ENCODE measurements at regions not wholly inside any gene's neighbourhood (a gene's known extent, or its start where the extent isn't known, plus 50 kb on each side); places are given as distances from the start of the nearest gene placed in this dataset.

DNA sequence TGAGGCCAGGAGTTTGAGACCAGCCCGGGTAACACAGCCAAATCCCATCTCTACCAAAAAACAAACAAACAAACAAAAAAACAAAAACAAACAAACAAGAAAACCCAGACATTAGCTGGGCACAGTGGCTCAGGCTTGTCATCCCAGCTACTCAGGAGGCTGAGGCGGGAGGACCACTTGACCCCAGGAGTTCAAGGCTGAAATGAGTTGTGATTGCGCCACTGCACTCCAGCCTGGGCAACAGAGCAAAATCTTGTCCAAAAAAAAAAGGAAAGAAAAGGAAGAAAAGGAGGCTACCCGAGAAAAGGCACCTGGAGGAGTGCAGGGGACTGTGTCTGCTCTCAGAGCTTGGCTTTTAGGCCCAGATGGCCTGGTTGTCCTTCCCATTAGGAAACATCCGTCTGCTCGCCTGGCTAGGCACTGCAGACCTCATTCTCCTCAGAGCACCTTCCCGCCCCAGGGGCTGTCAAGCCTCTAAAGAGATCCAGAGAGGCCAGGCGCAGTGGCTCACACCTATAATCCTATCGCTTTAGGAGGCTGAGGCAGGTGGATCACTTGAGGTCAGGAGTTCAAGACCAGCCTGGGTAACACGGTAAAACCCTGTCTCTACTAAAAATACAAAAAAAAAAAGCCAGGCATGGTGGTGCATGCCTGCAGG is 185.3 kb upstream of the IER5L start:
- Mint-ChIP-seq H3K9me3 (peaks cover 0 to 2% (median 0%) of the 10 kb centered on the region in 8 donors), H3K4me3 (no peak overlapping the region), H3K4me1 (no peaks in the 10 kb centered on the region), H3K36me3 (no peaks in the 10 kb centered on the region), H3K27me3 (peaks cover 2 to 4% of the 10 kb centered on the region in 2 donors), H3K27ac (no peak overlapping the region)
- ChIA-PET POLR2A (ENCODE audit: partially characterized antibody) (no interaction called here), CTCF (ENCODE audit: partially characterized antibody) (interaction anchor here (0.6 to 1.3 kb wide), 4 partner anchors 10 to 163 kb away, joined by 3 read pairs; no protein-coding TSS in a partner anchor)
- Histone ChIP-seq H3K27me3 (ENCODE audit: insufficient read depth, low read length) (no peaks in the 10 kb centered on the region), H3K27ac (ENCODE audit: low read depth, low read length) (no peak overlapping the region), H3K9me3 (ENCODE audit: control insufficient read depth in 1 of 2, low read length in 2 of 2) (no peaks in the 10 kb centered on the region), H3K36me3 (ENCODE audit: insufficient read depth, low read length) (no peaks in the 10 kb centered on the region), H3K4me1 (ENCODE audit: insufficient read depth, low read length) (no peaks in the 10 kb centered on the region), H3K4me3 (ENCODE audit: low read length in 2 of 2) (no peak overlapping the region)
- intact Hi-C loops (cut with micrococcal nuclease) = no loop called here
- no peak for DNase-seq

DNA sequence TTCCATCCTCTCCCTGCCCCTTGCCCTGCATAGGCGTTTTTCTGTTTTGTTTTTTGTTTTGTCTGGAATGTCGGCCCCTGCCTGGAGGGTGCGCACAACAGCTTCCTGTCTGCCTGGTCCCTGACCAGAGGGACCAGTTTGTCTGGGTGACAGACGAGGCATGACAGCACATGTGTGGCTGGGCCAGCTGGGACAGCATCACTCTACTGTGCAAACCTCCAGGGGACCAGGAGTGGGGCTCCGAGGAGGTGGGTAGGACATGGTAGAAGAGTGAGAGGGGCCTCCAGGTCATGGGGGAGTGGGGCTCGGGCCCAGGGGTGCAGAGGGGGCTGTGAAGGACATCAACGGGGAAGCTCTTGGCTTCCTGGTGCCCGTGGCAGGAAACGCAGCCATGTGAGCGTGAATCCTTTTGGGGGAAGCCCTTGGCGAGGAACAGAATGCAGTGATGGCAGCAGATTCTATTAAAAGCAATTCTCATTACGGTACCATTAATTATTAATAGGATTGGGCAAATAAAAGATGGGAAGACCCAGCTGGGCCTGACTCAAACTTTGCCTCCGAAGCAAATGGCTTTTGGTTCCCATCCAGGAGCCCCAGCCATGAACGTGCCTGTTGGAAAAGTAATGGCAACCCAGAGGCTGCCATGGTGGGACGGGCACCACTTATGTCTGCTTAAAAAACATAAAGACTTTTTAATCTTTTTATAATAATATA is 184.4 kb upstream of the IER5L start:
- Histone ChIP-seq H3K27me3 (ENCODE audit: insufficient read depth, low read length) (no peaks in the 10 kb centered on the region), H3K9me3 (ENCODE audit: control insufficient read depth in 1 of 2, low read length in 2 of 2) (no peaks in the 10 kb centered on the region), H3K4me3 (ENCODE audit: low read length in 2 of 2) (no peak overlapping the region), H3K27ac (ENCODE audit: low read depth, low read length) (no peak overlapping the region), H3K4me1 (ENCODE audit: insufficient read depth, low read length) (no peaks in the 10 kb centered on the region), H3K36me3 (ENCODE audit: insufficient read depth, low read length) (no peaks in the 10 kb centered on the region)
- no peak for DNase-seq
- intact Hi-C loops (cut with micrococcal nuclease) = no loop called here
- POLR2A ChIA-PET (ENCODE audit: partially characterized antibody) = no interaction called here
- Mint-ChIP-seq H3K9me3 (no peaks in the 10 kb centered on the region), H3K36me3 (no peaks in the 10 kb centered on the region), H3K4me1 (no peaks in the 10 kb centered on the region), H3K4me3 (no peak overlapping the region), H3K27me3 (peaks cover 2 to 4% of the 10 kb centered on the region in 2 donors), H3K27ac (no peak overlapping the region)
- CTCF ChIA-PET (ENCODE audit: partially characterized antibody) = interaction anchor here (0.8 to 1.3 kb wide), 2 partner anchors 11 to 96 kb away, joined by 3 read pairs; no protein-coding TSS in a partner anchor

DNA sequence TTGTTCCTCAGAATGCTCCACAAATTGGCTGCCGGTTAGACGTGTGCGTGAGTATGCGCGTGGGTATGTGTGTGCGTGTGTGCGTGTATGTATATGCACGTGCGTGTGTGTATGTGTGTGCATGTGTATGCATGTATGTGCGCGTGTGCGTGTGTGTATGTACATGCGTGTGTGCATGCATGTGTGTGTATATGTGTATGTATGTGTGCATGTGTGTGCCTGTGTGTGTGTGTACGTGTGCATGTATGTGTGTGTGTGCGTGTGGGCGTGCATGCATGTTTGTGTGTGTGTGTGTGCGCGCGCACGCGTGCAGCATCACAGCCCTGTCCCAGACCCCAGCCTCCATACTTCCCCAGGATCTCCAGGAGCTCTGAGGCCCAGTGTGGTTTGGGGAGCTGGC is 183.1 kb upstream of the IER5L start:
- intact Hi-C loops (cut with micrococcal nuclease) = no loop called here
- no peak for DNase-seq
- peaks cover 0 to 2% (median 0%) of the 10 kb centered on the region in 8 donors for H3K9me3 Mint-ChIP-seq
- Histone ChIP-seq H3K27me3 (ENCODE audit: insufficient read depth, low read length) (no peaks in the 10 kb centered on the region), H3K4me3 (ENCODE audit: low read length in 2 of 2) (no peak overlapping the region), H3K4me1 (ENCODE audit: insufficient read depth, low read length) (no peaks in the 10 kb centered on the region), H3K36me3 (ENCODE audit: insufficient read depth, low read length) (no peaks in the 10 kb centered on the region), H3K27ac (ENCODE audit: low read depth, low read length) (no peak overlapping the region), H3K9me3 (ENCODE audit: control insufficient read depth in 1 of 2, low read length in 2 of 2) (no peaks in the 10 kb centered on the region)
- H3K27me3 Mint-ChIP-seq = peaks cover 2 to 4% of the 10 kb centered on the region in 2 donors
- no peaks in the 10 kb centered on the region for H3K36me3 Mint-ChIP-seq
- no peaks in the 10 kb centered on the region for H3K4me1 Mint-ChIP-seq
- no peak overlapping the region for H3K27ac Mint-ChIP-seq
- ChIA-PET POLR2A (ENCODE audit: partially characterized antibody) (no interaction called here), CTCF (ENCODE audit: partially characterized antibody) (interaction anchor here (0.9 kb wide), 1 partner anchor 9 kb away, joined by 3 read pairs; no protein-coding TSS in a partner anchor)
- H3K4me3 Mint-ChIP-seq = no peak overlapping the region

DNA sequence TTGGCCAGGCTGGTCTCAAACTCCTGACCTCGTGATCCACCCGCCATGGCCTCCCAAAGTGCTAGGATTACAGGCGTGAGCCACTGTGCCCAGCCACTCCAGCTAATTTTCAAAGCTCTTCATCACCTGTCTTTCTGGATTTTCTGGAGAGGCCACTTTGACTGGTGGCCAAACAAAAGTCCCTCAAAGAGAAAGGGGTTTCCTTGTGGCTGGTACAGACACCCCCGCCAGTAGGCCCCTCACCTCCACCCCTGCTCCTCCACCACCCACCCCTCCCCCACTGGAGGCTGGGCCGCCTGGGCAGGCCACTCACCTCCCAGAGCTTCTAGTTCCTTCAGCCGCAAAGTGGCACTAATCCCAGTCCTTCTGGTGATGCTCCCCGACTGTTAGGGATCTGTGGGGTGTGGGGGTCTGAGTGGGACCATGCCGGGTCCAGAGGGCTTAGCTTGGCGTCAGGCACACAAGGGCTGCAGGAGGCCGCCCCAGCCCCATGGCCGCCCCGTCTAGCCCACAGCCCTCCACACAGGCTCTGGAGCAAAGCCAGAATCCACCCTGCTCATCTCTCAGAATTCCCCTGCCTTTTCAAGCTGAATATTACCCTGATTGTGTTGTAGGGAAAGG is 182.0 kb upstream of the IER5L start:
- intact Hi-C loops (cut with micrococcal nuclease) = no loop called here
- peaks cover 3 to 4% of the 10 kb centered on the region in 2 donors for H3K27me3 Mint-ChIP-seq
- CTCF ChIA-PET (ENCODE audit: partially characterized antibody) = interaction anchor here (1.4 kb wide), 1 partner anchor 16 kb away, joined by 4 read pairs; no protein-coding TSS in a partner anchor

DNA sequence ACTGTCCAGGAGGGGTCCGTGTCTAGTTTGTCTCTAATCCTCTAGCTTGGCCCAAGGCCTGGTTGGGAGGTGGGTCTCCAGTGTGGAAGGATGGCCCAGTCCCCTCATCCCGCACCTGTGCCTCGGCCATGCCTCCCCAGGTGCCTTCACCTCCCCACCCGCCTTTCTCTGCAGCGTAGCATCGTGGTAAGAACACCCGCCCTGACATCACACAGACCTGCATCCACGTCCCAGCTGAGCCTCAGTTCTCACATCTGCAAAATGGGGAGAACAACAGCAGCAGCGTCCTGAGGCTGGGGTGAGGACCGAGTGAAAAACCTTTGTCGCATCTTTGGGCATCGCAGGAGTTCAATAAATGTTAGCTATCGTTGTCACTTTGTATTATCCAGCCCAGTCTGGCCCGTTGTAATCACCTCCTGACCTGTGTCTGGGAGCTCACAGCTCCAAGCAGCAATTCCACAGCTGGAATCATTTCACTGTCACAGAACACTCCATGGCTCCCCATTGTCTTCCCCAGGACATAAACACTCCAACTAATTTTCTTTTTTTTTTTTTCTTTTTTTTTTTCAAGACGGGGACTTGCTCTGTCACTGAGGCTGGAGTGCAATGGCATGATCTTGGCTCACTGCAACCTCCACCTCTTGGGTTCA is 181.2 kb upstream of the IER5L start:
- no peaks in the 10 kb centered on the region for H3K36me3 Mint-ChIP-seq
- intact Hi-C loops (cut with micrococcal nuclease) = no loop called here
- Histone ChIP-seq H3K27ac (ENCODE audit: low read depth, low read length) (no peak overlapping the region), H3K4me3 (ENCODE audit: low read length in 2 of 2) (no peak overlapping the region), H3K27me3 (ENCODE audit: insufficient read depth, low read length) (no peaks in the 10 kb centered on the region), H3K4me1 (ENCODE audit: insufficient read depth, low read length) (no peaks in the 10 kb centered on the region), H3K36me3 (ENCODE audit: insufficient read depth, low read length) (no peaks in the 10 kb centered on the region), H3K9me3 (ENCODE audit: control insufficient read depth in 1 of 2, low read length in 2 of 2) (no peaks in the 10 kb centered on the region)
- H3K4me3 Mint-ChIP-seq = no peak overlapping the region
- peak overlapping the region in 2 of 7 donors; percentile 2 to 30 for H3K27ac Mint-ChIP-seq
- H3K4me1 Mint-ChIP-seq = no peaks in the 10 kb centered on the region
- peaks cover 3 to 4% of the 10 kb centered on the region in 2 donors for H3K27me3 Mint-ChIP-seq
- DNase-seq = no peak
- peaks cover 0 to 13% (median 7%) of the 10 kb centered on the region in 8 donors for H3K9me3 Mint-ChIP-seq
- POLR2A ChIA-PET (ENCODE audit: partially characterized antibody) = no interaction called here
- CTCF ChIA-PET (ENCODE audit: partially characterized antibody) = interaction anchor here (1.4 kb wide), 1 partner anchor 16 kb away, joined by 4 read pairs; no protein-coding TSS in a partner anchor

More for the DNA sequence above, 182.0 kb upstream of the IER5L start:
- Histone ChIP-seq H3K27me3 (ENCODE audit: insufficient read depth, low read length) (no peaks in the 10 kb centered on the region), H3K4me1 (ENCODE audit: insufficient read depth, low read length) (no peaks in the 10 kb centered on the region), H3K36me3 (ENCODE audit: insufficient read depth, low read length) (no peaks in the 10 kb centered on the region), H3K9me3 (ENCODE audit: control insufficient read depth in 1 of 2, low read length in 2 of 2) (no peaks in the 10 kb centered on the region), H3K27ac (ENCODE audit: low read depth, low read length) (no peak overlapping the region), H3K4me3 (ENCODE audit: low read length in 2 of 2) (no peak overlapping the region)
- H3K4me3 Mint-ChIP-seq = no peak overlapping the region
- H3K4me1 Mint-ChIP-seq = no peaks in the 10 kb centered on the region
- no peaks in the 10 kb centered on the region for H3K36me3 Mint-ChIP-seq
- H3K9me3 Mint-ChIP-seq = peaks cover 0 to 11% (median 7%) of the 10 kb centered on the region in 8 donors
- H3K27ac Mint-ChIP-seq = no peak overlapping the region
- POLR2A ChIA-PET (ENCODE audit: partially characterized antibody) = no interaction called here
- DNase-seq = no peak

DNA sequence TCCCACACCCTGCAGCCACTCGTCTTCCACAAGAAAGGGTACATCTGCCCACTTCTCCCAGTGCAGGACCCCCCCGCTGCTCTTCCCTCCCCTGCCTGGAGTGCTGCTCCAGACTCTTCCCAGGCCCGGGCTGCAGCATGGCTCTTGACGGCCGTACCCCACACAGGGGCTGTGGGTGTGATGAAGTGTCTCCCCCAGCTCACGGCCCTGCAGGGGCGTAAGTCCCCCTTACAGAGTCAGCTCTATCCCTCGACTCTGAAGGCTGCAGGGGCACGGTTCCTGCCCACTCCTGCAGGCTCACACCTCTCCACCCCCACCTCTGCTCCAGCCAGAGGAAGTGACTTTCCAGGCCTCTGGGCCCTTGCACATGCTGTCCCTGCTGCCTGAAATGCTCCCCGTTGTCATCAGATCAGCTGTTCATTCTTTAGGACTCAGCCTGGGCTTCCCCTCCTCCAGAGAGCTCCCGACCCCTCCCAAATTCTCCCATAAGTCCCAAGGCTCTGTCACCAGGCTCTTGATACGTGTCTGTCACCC is 180.6 kb upstream of the IER5L start:
- POLR2A ChIA-PET (ENCODE audit: partially characterized antibody) = no interaction called here
- no peak for DNase-seq
- Histone ChIP-seq H3K9me3 (ENCODE audit: control insufficient read depth in 1 of 2, low read length in 2 of 2) (no peaks in the 10 kb centered on the region), H3K27ac (ENCODE audit: low read depth, low read length) (no peak overlapping the region), H3K27me3 (ENCODE audit: insufficient read depth, low read length) (no peaks in the 10 kb centered on the region), H3K36me3 (ENCODE audit: insufficient read depth, low read length) (no peaks in the 10 kb centered on the region), H3K4me3 (ENCODE audit: low read length in 2 of 2) (no peak overlapping the region), H3K4me1 (ENCODE audit: insufficient read depth, low read length) (no peaks in the 10 kb centered on the region)
- H3K9me3 Mint-ChIP-seq = peaks cover 0 to 13% (median 7%) of the 10 kb centered on the region in 8 donors
- intact Hi-C loops (cut with micrococcal nuclease) = no loop called here
- peaks cover 3 to 4% of the 10 kb centered on the region in 2 donors for H3K27me3 Mint-ChIP-seq
- no peak overlapping the region for H3K4me3 Mint-ChIP-seq
- CTCF ChIA-PET (ENCODE audit: partially characterized antibody) = no interaction called here
- no peaks in the 10 kb centered on the region for H3K36me3 Mint-ChIP-seq
- no peaks in the 10 kb centered on the region for H3K4me1 Mint-ChIP-seq
- H3K27ac Mint-ChIP-seq = no peak overlapping the region

Measured in CD4-positive, alpha-beta memory T cell (primary cell).